ENCODE measurements at regions not wholly inside any gene's neighbourhood (a gene's known extent, or its start where the extent isn't known, plus 50 kb on each side); places are given as distances from the start of the nearest gene placed in this dataset.

DNA sequence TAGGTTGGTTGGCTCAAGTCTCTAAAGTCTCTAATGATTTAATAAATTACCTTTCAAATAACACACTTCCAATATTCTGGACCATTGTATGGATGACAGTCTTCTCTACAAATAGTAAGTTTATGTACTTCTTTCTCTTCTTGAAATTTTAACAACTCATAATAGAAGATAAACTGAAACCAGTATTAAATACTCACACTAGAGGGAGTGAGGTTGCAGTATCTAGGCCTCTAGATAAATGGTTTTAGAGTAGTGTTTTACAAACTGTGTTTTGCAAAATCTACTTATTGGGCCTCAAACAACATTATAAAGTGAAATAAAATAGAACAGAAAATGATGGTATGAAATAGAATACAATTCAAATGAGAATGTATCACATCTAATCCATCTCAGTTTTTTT, 479.9 kb upstream of the BRINP3 start:
- TF ChIP-seq, protein P1, sequence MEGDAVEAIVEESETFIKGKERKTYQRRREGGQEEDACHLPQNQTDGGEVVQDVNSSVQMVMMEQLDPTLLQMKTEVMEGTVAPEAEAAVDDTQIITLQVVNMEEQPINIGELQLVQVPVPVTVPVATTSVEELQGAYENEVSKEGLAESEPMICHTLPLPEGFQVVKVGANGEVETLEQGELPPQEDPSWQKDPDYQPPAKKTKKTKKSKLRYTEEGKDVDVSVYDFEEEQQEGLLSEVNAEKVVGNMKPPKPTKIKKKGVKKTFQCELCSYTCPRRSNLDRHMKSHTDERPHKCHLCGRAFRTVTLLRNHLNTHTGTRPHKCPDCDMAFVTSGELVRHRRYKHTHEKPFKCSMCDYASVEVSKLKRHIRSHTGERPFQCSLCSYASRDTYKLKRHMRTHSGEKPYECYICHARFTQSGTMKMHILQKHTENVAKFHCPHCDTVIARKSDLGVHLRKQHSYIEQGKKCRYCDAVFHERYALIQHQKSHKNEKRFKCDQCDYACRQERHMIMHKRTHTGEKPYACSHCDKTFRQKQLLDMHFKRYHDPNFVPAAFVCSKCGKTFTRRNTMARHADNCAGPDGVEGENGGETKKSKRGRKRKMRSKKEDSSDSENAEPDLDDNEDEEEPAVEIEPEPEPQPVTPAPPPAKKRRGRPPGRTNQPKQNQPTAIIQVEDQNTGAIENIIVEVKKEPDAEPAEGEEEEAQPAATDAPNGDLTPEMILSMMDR (IDR thresholded peaks at IDR 0.05), result no peak
- TF ChIP-seq, protein P2, sequence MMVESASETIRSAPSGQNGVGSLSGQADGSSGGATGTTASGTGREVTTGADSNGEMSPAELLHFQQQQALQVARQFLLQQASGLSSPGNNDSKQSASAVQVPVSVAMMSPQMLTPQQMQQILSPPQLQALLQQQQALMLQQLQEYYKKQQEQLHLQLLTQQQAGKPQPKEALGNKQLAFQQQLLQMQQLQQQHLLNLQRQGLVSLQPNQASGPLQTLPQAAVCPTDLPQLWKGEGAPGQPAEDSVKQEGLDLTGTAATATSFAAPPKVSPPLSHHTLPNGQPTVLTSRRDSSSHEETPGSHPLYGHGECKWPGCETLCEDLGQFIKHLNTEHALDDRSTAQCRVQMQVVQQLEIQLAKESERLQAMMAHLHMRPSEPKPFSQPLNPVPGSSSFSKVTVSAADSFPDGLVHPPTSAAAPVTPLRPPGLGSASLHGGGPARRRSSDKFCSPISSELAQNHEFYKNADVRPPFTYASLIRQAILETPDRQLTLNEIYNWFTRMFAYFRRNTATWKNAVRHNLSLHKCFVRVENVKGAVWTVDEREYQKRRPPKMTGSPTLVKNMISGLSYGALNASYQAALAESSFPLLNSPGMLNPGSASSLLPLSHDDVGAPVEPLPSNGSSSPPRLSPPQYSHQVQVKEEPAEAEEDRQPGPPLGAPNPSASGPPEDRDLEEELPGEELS (CRISPR knock-in tag; IDR thresholded peaks at IDR 0.05), result no peak
- TF ChIP-seq, protein P3, sequence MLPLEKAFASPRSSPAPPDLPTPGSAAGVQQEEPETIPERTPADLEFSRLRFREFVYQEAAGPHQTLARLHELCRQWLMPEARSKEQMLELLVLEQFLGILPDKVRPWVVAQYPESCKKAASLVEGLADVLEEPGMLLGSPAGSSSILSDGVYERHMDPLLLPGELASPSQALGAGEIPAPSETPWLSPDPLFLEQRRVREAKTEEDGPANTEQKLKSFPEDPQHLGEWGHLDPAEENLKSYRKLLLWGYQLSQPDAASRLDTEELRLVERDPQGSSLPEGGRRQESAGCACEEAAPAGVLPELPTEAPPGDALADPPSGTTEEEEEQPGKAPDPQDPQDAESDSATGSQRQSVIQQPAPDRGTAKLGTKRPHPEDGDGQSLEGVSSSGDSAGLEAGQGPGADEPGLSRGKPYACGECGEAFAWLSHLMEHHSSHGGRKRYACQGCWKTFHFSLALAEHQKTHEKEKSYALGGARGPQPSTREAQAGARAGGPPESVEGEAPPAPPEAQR (CRISPR knock-in tag; IDR thresholded peaks at IDR 0.05), result no peak
- no peak for TF ChIP-seq ZBTB21 (CRISPR knock-in tag; IDR thresholded peaks at IDR 0.05; ENCODE audit: borderline replicate concordance)
- TF ChIP-seq, protein P4, sequence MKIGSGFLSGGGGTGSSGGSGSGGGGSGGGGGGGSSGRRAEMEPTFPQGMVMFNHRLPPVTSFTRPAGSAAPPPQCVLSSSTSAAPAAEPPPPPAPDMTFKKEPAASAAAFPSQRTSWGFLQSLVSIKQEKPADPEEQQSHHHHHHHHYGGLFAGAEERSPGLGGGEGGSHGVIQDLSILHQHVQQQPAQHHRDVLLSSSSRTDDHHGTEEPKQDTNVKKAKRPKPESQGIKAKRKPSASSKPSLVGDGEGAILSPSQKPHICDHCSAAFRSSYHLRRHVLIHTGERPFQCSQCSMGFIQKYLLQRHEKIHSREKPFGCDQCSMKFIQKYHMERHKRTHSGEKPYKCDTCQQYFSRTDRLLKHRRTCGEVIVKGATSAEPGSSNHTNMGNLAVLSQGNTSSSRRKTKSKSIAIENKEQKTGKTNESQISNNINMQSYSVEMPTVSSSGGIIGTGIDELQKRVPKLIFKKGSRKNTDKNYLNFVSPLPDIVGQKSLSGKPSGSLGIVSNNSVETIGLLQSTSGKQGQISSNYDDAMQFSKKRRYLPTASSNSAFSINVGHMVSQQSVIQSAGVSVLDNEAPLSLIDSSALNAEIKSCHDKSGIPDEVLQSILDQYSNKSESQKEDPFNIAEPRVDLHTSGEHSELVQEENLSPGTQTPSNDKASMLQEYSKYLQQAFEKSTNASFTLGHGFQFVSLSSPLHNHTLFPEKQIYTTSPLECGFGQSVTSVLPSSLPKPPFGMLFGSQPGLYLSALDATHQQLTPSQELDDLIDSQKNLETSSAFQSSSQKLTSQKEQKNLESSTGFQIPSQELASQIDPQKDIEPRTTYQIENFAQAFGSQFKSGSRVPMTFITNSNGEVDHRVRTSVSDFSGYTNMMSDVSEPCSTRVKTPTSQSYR (CRISPR knock-in tag; IDR thresholded peaks at IDR 0.05), result no peak
